ENCODE measurements at regions not wholly inside any gene's neighbourhood (a gene's known extent, or its start where the extent isn't known, plus 50 kb on each side); places are given as distances from the start of the nearest gene placed in this dataset.

DNA sequence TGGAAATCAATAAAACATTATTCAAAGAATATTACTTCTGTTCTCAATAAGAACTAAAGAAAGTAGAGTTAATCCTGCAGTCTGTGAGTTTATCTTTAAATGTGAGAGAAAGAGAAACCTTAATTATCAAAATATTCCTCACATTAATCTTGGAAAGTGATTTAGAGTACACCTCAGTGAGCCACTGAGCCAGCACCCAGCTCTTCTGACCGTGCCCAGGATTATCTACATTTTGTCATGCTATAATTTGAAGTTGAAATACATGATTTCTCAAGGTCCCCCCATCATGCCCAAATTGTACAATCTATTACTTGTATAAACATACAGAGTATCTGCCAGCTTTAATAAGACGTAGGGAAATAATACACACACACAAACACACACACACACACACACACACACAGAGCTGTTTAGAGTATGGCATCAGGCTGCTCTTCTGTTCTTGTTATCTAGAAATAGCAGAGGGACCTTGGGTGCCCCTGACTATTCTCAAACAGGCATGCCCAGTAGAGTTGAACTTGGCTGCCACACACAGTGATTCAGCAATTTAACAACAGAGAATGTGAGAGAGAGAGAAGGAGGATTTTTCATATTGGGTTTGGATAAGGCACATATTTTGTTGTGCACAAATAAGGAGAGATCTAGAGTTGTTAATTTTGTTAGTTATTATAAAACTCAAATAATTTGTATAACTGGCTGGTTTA, 74.4 kb downstream of the P2RY1 start:
- no peak overlapping the region for H3K4me2 ChIP-seq (ENCODE audit: control insufficient read depth, insufficient read depth)
- H3K9me3 ChIP-seq (replicated peaks; ENCODE audit: control insufficient read depth, insufficient read depth, low read length) = no peaks in the 10 kb centered on the region; the same call in 2 of the 3 replicates
- no peaks in the 10 kb centered on the region for H3K79me2 ChIP-seq (ENCODE audit: control insufficient read depth, insufficient read depth, low read length)
- 23% methylated on average over 2 of the region's 2 CpGs for WGBS (ENCODE audit: insufficient coverage, insufficient replicate concordance, low lambda C conversion rate, missing lambda C conversion rate)
- no peak overlapping the region for H3K9ac ChIP-seq (ENCODE audit: control insufficient read depth, insufficient read depth, low read length)
- no peaks in the 10 kb centered on the region for H3K4me1 ChIP-seq (ENCODE audit: control insufficient read depth, insufficient read depth, low read length)
- ChIA-PET POLR2A (interaction anchor here (0.6 kb wide), 1 partner anchor 229 kb away, joined by 3 read pairs; no protein-coding TSS in a partner anchor), CTCF (interaction anchor here (0.8 kb wide), 1 partner anchor 401 kb away, joined by 3 read pairs; no protein-coding TSS in a partner anchor), RAD21 (ENCODE audit: unreplicated experiment) (no interaction called here), SMC1A (ENCODE audit: uncharacterized antibody, unreplicated experiment) (no interaction called here)
- in situ Hi-C loops (cut with MboI) (no loop called here), intact Hi-C loops (cut with micrococcal nuclease; ENCODE audit: unreplicated experiment) (no loop called here)
- no TSS peak for BruUV-seq (replicated peaks)
- no peak for DNase-seq (ENCODE audit: low read depth, low spot score)
- no peaks in the 10 kb centered on the region for H4K20me1 ChIP-seq (ENCODE audit: control insufficient read depth, insufficient read depth)
- no peak overlapping the region for H2AFZ ChIP-seq (ENCODE audit: control insufficient read depth, low read depth, low read length)
- H3K27me3 ChIP-seq (replicated peaks in 1 of 2; ENCODE audit: control insufficient read depth in 2 of 2, insufficient read depth in 2 of 2, low read length in 1 of 2) = no peaks in the 10 kb centered on the region; a peak in 1 of 4 replicates
- no peak for TF ChIP-seq CEBPZ (IDR thresholded peaks at IDR 0.05; ENCODE audit: low read depth, low read length)
- no peak for TF ChIP-seq ZBTB33 (IDR thresholded peaks at IDR 0.05)
- no peak for TF ChIP-seq MXI1 (IDR thresholded peaks at IDR 0.05; ENCODE audit: low read depth, low read length)
- TF ChIP-seq, protein P1, sequence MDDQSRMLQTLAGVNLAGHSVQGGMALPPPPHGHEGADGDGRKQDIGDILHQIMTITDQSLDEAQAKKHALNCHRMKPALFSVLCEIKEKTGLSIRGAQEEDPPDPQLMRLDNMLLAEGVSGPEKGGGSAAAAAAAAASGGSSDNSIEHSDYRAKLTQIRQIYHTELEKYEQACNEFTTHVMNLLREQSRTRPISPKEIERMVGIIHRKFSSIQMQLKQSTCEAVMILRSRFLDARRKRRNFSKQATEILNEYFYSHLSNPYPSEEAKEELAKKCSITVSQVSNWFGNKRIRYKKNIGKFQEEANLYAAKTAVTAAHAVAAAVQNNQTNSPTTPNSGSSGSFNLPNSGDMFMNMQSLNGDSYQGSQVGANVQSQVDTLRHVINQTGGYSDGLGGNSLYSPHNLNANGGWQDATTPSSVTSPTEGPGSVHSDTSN (IDR thresholded peaks at IDR 0.05; ENCODE audit: insufficient replicate concordance, low read depth, low read length) = no peak
- TF ChIP-seq, protein P2, sequence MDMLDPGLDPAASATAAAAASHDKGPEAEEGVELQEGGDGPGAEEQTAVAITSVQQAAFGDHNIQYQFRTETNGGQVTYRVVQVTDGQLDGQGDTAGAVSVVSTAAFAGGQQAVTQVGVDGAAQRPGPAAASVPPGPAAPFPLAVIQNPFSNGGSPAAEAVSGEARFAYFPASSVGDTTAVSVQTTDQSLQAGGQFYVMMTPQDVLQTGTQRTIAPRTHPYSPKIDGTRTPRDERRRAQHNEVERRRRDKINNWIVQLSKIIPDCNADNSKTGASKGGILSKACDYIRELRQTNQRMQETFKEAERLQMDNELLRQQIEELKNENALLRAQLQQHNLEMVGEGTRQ (IDR thresholded peaks at IDR 0.05; ENCODE audit: borderline replicate concordance, low read depth, low read length) = no peak
- no peaks in the 10 kb centered on the region for H3K36me3 ChIP-seq (ENCODE audit: control insufficient read depth in 2 of 2, insufficient read depth in 2 of 2, low read length in 1 of 2)
- H3K4me3 ChIP-seq = no peak overlapping the region
- no peak for FAIRE-seq
- no peak overlapping the region for H3K27ac ChIP-seq (ENCODE audit: control insufficient read depth, insufficient read depth)
- ATAC-seq = no peak

Measured in GM12878 (cell line).